HEK293 (cell line): ENCODE measurements at regions not wholly inside any gene's neighbourhood (a gene's known extent, or its start where the extent isn't known, plus 50 kb on each side); places are given as distances from the start of the nearest gene placed in this dataset.

ENCODE experiments used
- CTCF ChIA-PET: fragments of 350-600 bp; formaldehyde crosslinking; extraction: SDS; loops from one replicate; lab custom pipeline; 2021; ENCODE audit warnings: antibody characterized with exemption; lab: Yijun Ruan, JAX
- POLR2A ChIA-PET: fragments of 300-600 bp; formaldehyde crosslinking; extraction: SDS; loops from one replicate; lab custom pipeline; 2020; ENCODE audit warnings: antibody characterized with exemption, inconsistent platforms; lab: Yijun Ruan, JAX
- H3K27ac ChIP-seq: fragments of 200-500 bp; sonication (Bioruptor generic); 2 replicates; pipeline ENCODE4 v1.5.1; 2014; ENCODE audit warnings: low read depth, low read length, control low read depth, inconsistent platforms; ENCODE audit errors: extremely low read depth
- H3K36me3 ChIP-seq, 2 experiments: fragments of 200-500 bp in 1 of 2; sonication (Bioruptor generic) in 1 of 2; 1 replicate in 1 of 2; 2 replicates in 1 of 2; pipeline ENCODE4 v1.5.1; 2014 to 2017; ENCODE audit warnings: inconsistent platforms in 2 of 2, low read length in 2 of 2; ENCODE audit not compliant: control insufficient read depth in 2 of 2, insufficient read depth in 1 of 2
- H3K4me1 ChIP-seq: fragments of 200-500 bp; sonication (Bioruptor generic); 2 replicates; pipeline ENCODE4 v1.5.1; 2014; ENCODE audit warnings: mild to moderate bottlenecking, low read length, inconsistent platforms; ENCODE audit not compliant: control insufficient read depth, insufficient read depth
- H3K4me3 ChIP-seq: 2 replicates; pipeline ENCODE4 v1.5.1; 2011; ENCODE audit warnings: low read depth, mild to moderate bottlenecking, control low read depth, low read length, moderate library complexity
- H3K9me3 ChIP-seq: fragments of 200-500 bp; sonication (Bioruptor generic); 2 replicates; pipeline ENCODE4 v1.5.1; 2014; ENCODE audit warnings: low read depth, low read length, inconsistent platforms; ENCODE audit not compliant: control insufficient read depth, insufficient read depth
- BCL11B ChIP-seq: fragments of 450-650 bp; formaldehyde crosslinking; IDR thresholded peaks from 2 replicates; pipeline ENCODE4 v1.5.1; 2016; ENCODE audit warnings: low read depth, missing biosample characterization, missing genetic modification characterization
- GLI4 ChIP-seq: fragments of 450-650 bp; formaldehyde crosslinking; IDR thresholded peaks from 2 replicates; pipeline ENCODE4 v1.5.1; 2016; ENCODE audit warnings: missing biosample characterization, missing genetic modification characterization
- MEIS1 ChIP-seq: sonication (generic); formaldehyde crosslinking; IDR thresholded peaks from 2 replicates; pipeline ENCODE4 v1.8.1; 2022; ENCODE audit warnings: missing genetic modification reagents, mild to moderate bottlenecking, borderline replicate concordance
- REPIN1 ChIP-seq: fragments of 450-650 bp; formaldehyde crosslinking; IDR thresholded peaks from 2 replicates; pipeline ENCODE4 v1.5.1; 2017; ENCODE audit warnings: missing biosample characterization, missing genetic modification characterization, low read depth
- SCRT2 ChIP-seq: fragments of 450-650 bp; formaldehyde crosslinking; IDR thresholded peaks from 2 replicates; pipeline ENCODE4 v1.5.1; 2016; ENCODE audit warnings: missing biosample characterization, missing genetic modification characterization
- YY2 ChIP-seq: fragments of 450-650 bp; formaldehyde crosslinking; IDR thresholded peaks from 2 replicates; pipeline ENCODE4 v1.5.1; 2016; ENCODE audit warnings: missing biosample characterization, missing genetic modification characterization
- ZNF155 ChIP-seq: fragments of 450-650 bp; formaldehyde crosslinking; IDR thresholded peaks from 2 replicates; pipeline ENCODE4 v1.5.1; 2016; ENCODE audit warnings: missing biosample characterization, missing genetic modification characterization
- ZNF16 ChIP-seq: fragments of 450-650 bp; formaldehyde crosslinking; IDR thresholded peaks from 2 replicates; pipeline ENCODE4 v1.5.1; 2016; ENCODE audit warnings: low read depth, missing biosample characterization, missing genetic modification characterization
- ZNF175 ChIP-seq: fragments of 450-650 bp; formaldehyde crosslinking; IDR thresholded peaks from 2 replicates; pipeline ENCODE4 v1.5.1; 2016; ENCODE audit warnings: missing biosample characterization, missing genetic modification characterization
- ZNF184 ChIP-seq: fragments of 450-650 bp; IDR thresholded peaks from 2 replicates; pipeline ENCODE4 v1.5.1; 2018; ENCODE audit warnings: missing biosample characterization, mild to moderate bottlenecking, missing genetic modification characterization
- ZNF214 ChIP-seq: fragments of 450-650 bp; formaldehyde crosslinking; IDR thresholded peaks from 2 replicates; pipeline ENCODE4 v1.5.1; 2017; ENCODE audit warnings: missing biosample characterization, mild to moderate bottlenecking, missing genetic modification characterization, borderline replicate concordance
- ZNF24 ChIP-seq: fragments of 450-650 bp; formaldehyde crosslinking; IDR thresholded peaks from 2 replicates; pipeline ENCODE4 v1.5.1; 2016; ENCODE audit warnings: missing biosample characterization, missing genetic modification characterization
- ZNF324 ChIP-seq: fragments of 450-650 bp; formaldehyde crosslinking; IDR thresholded peaks from 2 replicates; pipeline ENCODE4 v1.5.1; 2016; ENCODE audit warnings: missing biosample characterization, missing genetic modification characterization
- ZNF335 ChIP-seq: fragments of 450-650 bp; formaldehyde crosslinking; conservative IDR thresholded peaks from 2 replicates; pipeline ENCODE4 v1.5.1; 2016; ENCODE audit warnings: missing biosample characterization, missing genetic modification characterization
- ZNF350 ChIP-seq: fragments of 450-650 bp; formaldehyde crosslinking; IDR thresholded peaks from 2 replicates; pipeline ENCODE4 v1.5.0; 2017; ENCODE audit warnings: missing biosample characterization, mild to moderate bottlenecking, missing genetic modification characterization
- ZNF394 ChIP-seq: fragments of 450-650 bp; formaldehyde crosslinking; IDR thresholded peaks from 2 replicates; pipeline ENCODE4 v1.5.1; 2016; ENCODE audit warnings: missing biosample characterization, missing genetic modification characterization, mild to moderate bottlenecking, moderate library complexity, borderline replicate concordance
- ZNF404 ChIP-seq: fragments of 450-650 bp; formaldehyde crosslinking; IDR thresholded peaks from 2 replicates; pipeline ENCODE4 v1.5.1; 2017; ENCODE audit warnings: missing biosample characterization, missing genetic modification characterization
- ZNF473 ChIP-seq: fragments of 450-650 bp; formaldehyde crosslinking; IDR thresholded peaks from 2 replicates; pipeline ENCODE4 v1.5.1; 2017; ENCODE audit warnings: missing biosample characterization, missing genetic modification characterization
- ZNF501 ChIP-seq: fragments of 450-650 bp; formaldehyde crosslinking; IDR thresholded peaks from 2 replicates; pipeline ENCODE4 v1.5.1; 2016; ENCODE audit warnings: missing biosample characterization, missing genetic modification characterization
- ZNF555 ChIP-seq: fragments of 450-650 bp; formaldehyde crosslinking; conservative IDR thresholded peaks from 2 replicates; pipeline ENCODE4 v1.5.1; 2017; ENCODE audit warnings: missing biosample characterization, mild to moderate bottlenecking, missing genetic modification characterization, inconsistent platforms
- ZNF571 ChIP-seq: fragments of 450-650 bp; formaldehyde crosslinking; IDR thresholded peaks from 2 replicates; pipeline ENCODE4 v1.5.0; 2017; ENCODE audit warnings: missing biosample characterization, missing genetic modification characterization
- ZNF664 ChIP-seq: fragments of 450-650 bp; formaldehyde crosslinking; IDR thresholded peaks from 2 replicates; pipeline ENCODE4 v1.5.1; 2016; ENCODE audit warnings: missing biosample characterization, missing genetic modification characterization
- ZNF777 ChIP-seq: fragments of 450-650 bp; formaldehyde crosslinking; IDR thresholded peaks from 2 replicates; pipeline ENCODE4 v1.5.1; 2017; ENCODE audit warnings: missing biosample characterization, missing genetic modification characterization, borderline replicate concordance
- TF ChIP-seq, protein P1 (sequence below): fragments of 450-650 bp; formaldehyde crosslinking; IDR thresholded peaks from 2 replicates; pipeline ENCODE4 v1.5.1; 2016; ENCODE audit warnings: missing biosample characterization, missing genetic modification characterization
- TF ChIP-seq, protein P2 (sequence below): IDR thresholded peaks from 2 replicates; pipeline ENCODE4 v1.6.1; 2011; ENCODE audit warnings: mild to moderate bottlenecking, low read depth, low read length, borderline replicate concordance

DNA sequence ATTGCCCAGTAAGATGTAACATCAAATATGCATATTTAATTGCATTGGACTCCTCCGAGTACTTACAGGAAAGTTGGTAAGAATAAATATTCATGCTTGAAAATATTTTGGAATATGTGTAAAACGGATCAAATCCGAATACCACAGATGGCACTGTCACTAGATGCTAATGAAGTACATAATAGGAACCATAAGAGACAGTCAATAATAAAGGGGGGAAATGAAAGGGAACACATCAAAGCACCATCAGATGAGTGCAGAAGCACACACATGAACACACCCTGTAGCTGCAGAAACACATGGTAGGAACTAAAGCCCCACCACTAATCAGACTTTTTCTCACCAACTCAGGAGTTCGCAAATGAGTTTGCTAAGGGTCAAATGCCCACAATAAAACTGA, 52.2 kb upstream of the PAGE5 start:
- Histone ChIP-seq H3K9me3 (no peaks in the 10 kb centered on the region), H3K4me1 (no peaks in the 10 kb centered on the region), H3K27ac (no peak overlapping the region)
- ChIA-PET POLR2A (no interaction called here), CTCF (no interaction called here)
- TF ChIP-seq REPIN1 (tag by site-specific recombination) (no peak), ZNF184 (tag by site-specific recombination) (no peak), ZNF664 (no peak), ZNF175 (tag by site-specific recombination) (no peak), ZNF335 (tag by site-specific recombination) (no peak), MEIS1 (no peak), ZNF24 (tag by site-specific recombination) (no peak), ZNF155 (tag by site-specific recombination) (no peak), SCRT2 (tag by site-specific recombination) (no peak), ZNF501 (tag by site-specific recombination) (no peak), ZNF571 (tag by site-specific recombination) (no peak), ZNF473 (tag by site-specific recombination) (no peak), ZNF350 (tag by site-specific recombination) (no peak), ZNF777 (tag by site-specific recombination) (no peak), ZNF404 (no peak), ZNF324 (tag by site-specific recombination) (no peak), BCL11B (tag by site-specific recombination) (no peak), ZNF16 (tag by site-specific recombination) (no peak), YY2 (tag by site-specific recombination) (no peak)
- TF ChIP-seq, all 188 proteins: peak for 0
- Histone ChIP-seq H3K36me3 (no peaks in the 10 kb centered on the region), H3K4me3 (no peak overlapping the region)

DNA sequence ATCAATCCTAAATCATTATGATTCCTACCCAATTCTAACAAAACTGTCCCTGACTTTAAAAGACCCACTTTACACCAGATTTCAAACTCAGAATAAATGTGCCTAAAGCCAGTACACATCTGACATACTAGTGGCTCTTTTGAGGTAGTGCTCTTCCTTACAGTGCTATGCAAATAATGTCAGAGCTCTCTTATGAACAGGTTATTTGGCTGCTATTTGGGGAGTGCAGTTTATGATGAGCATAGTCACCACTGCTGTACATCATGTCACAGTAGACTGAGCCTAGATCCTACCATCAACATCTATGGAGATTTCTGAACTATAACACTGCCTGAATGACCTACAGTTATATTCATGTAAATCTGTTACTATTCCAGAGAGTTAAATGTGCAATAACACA, 50.4 kb upstream of the PAGE5 start:
- H3K9me3 ChIP-seq: no peaks in the 10 kb centered on the region
- H3K36me3 ChIP-seq: no peaks in the 10 kb centered on the region
- no peak overlapping the region for H3K4me3 ChIP-seq
- ChIA-PET POLR2A (no interaction called here), CTCF (no interaction called here)
- no peak overlapping the region for H3K27ac ChIP-seq
- no peak for TF ChIP-seq ZNF555 (tag by site-specific recombination)
- no peak for TF ChIP-seq GLI4 (tag by site-specific recombination)
- TF ChIP-seq ZNF394 (tag by site-specific recombination): no peak
- TF ChIP-seq ZNF214 (tag by site-specific recombination): no peak
- TF ChIP-seq, protein P1, sequence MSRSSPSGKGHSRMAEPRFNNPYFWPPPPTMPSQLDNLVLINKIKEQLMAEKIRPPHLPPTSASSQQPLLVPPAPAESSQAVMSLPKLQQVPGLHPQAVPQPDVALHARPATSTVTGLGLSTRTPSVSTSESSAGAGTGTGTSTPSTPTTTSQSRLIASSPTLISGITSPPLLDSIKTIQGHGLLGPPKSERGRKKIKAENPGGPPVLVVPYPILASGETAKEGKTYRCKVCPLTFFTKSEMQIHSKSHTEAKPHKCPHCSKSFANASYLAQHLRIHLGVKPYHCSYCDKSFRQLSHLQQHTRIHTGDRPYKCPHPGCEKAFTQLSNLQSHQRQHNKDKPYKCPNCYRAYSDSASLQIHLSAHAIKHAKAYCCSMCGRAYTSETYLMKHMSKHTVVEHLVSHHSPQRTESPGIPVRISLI (tag by site-specific recombination): no peak
- TF ChIP-seq, protein P2, sequence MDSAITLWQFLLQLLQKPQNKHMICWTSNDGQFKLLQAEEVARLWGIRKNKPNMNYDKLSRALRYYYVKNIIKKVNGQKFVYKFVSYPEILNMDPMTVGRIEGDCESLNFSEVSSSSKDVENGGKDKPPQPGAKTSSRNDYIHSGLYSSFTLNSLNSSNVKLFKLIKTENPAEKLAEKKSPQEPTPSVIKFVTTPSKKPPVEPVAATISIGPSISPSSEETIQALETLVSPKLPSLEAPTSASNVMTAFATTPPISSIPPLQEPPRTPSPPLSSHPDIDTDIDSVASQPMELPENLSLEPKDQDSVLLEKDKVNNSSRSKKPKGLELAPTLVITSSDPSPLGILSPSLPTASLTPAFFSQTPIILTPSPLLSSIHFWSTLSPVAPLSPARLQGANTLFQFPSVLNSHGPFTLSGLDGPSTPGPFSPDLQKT: no peak
- H3K4me1 ChIP-seq: no peaks in the 10 kb centered on the region
